Spleen (tissue), 11 donors: ENCODE measurements at regions not wholly inside any gene's neighbourhood (a gene's known extent, or its start where the extent isn't known, plus 50 kb on each side); places are given as distances from the start of the nearest gene placed in this dataset.

ENCODE experiments used
- DNase-seq: peaks from one replicate; pipeline ENCODE4 v3.0.0-alpha.2; 2020
- H3K27ac ChIP-seq, 8 donors: fragments of 200-600 bp; sonication (generic) in 7 of 8; 1 replicate in 4 of 8; 2 replicates in 4 of 8; pipeline versions ENCODE4 v1.5.0 to v1.8.0; 2016 to 2021; ENCODE audit warnings: inconsistent platforms in 4 of 8, mild to moderate bottlenecking in 4 of 8, moderate library complexity in 1 of 8
- H3K27me3 ChIP-seq, 7 donors: fragments of 200-600 bp; sonication (generic) in 6 of 7; replicated peaks in 1 of 7; 1 replicate in 4 of 7; 2 replicates in 3 of 7; pipeline versions ENCODE4 v1.5.0 to v1.8.0; 2016 to 2021; ENCODE audit warnings: inconsistent platforms in 3 of 7, mild to moderate bottlenecking in 1 of 7
- H3K36me3 ChIP-seq, 6 donors: fragments of 200-600 bp; sonication (generic) in 5 of 6; 1 replicate in 4 of 6; 2 replicates in 2 of 6; pipeline versions ENCODE4 v1.5.0 to v1.8.0; 2016 to 2021; ENCODE audit warnings: inconsistent platforms in 2 of 6
- H3K4me1 ChIP-seq, 6 donors: fragments of 200-600 bp; sonication (generic) in 5 of 6; 1 replicate in 3 of 6; 2 replicates in 3 of 6; pipeline versions ENCODE4 v1.5.0 to v1.8.0; 2016 to 2021; ENCODE audit warnings: inconsistent platforms in 3 of 6
- H3K4me3 ChIP-seq, 8 donors: fragments of 200-600 bp; sonication (generic) in 7 of 8; 1 replicate in 4 of 8; 2 replicates in 4 of 8; pipeline versions ENCODE4 v1.5.0 to v1.8.0; 2016 to 2021; ENCODE audit warnings: inconsistent platforms in 4 of 8, mild to moderate bottlenecking in 4 of 8, moderate library complexity in 2 of 8
- H3K9me3 ChIP-seq, 8 donors: fragments of 200-600 bp; sonication (generic) in 7 of 8; 1 replicate in 4 of 8; 2 replicates in 4 of 8; pipeline versions ENCODE4 v1.5.0 to v1.8.0; 2016 to 2021; ENCODE audit warnings: inconsistent platforms in 4 of 8
- POLR2A ChIP-seq, 3 donors: fragments of 450-650 bp; IDR thresholded peaks; one replicate each; pipeline ENCODE4 v1.5.1; 2017; ENCODE audit warnings: antibody characterized with exemption in 3 of 3, mild to moderate bottlenecking in 1 of 3
- POLR2AphosphoS5 ChIP-seq, 3 donors: sonication (generic); formaldehyde crosslinking; IDR thresholded peaks; one replicate each; pipeline ENCODE4 v1.5.1; 2017; ENCODE audit warnings: antibody characterized with exemption in 3 of 3
- WGBS, 5 donors: extraction: QIAGEN DNeasy Blood & Tissue Kit in 3 of 5; methylation state at CpG; one replicate each; pipeline versions ENCODE4 v1.1.5 to v1.1.7; 2013 to 2018; 5-methylcytosine and 5-hydroxymethylcytosine counted together
- intact Hi-C: fragments of 100-400 bp; cut with DNase I; formaldehyde crosslinking; loops from one replicate; pipeline ENCODE4 v1.15.0; 2023; ENCODE audit warnings: low total_unique reads
- TF ChIP-seq, protein P1 (sequence below), 11 experiments: fragments of 200-600 bp in 7 of 11; fragments of 450-650 bp in 4 of 11; sonication (generic) in 4 of 11; IDR thresholded peaks in 8 of 11; conservative IDR thresholded peaks in 3 of 11; 1 replicate in 7 of 11; 2 replicates in 4 of 11; pipeline versions ENCODE4 v1.4.0 to v1.8.0; 2016 to 2021; ENCODE audit warnings: antibody characterized with exemption in 11 of 11, inconsistent platforms in 4 of 11, mild to moderate bottlenecking in 1 of 11
- donor health status: healthy with polysubstance abuse.
- donor health status: DM: no; HTN: no; CAD: no; lungs with moderate emphysema.
- donor health status: DM: no; HTN: no; CAD: no.
- donor health status: Bipolar disorder and iron deficiency.
- donor health status: healthy.
- donor health status: DM: no; HTN: no; CAD: no.
- donor health status: DM: yes; HTN: yes; CAD: no.

DNA sequence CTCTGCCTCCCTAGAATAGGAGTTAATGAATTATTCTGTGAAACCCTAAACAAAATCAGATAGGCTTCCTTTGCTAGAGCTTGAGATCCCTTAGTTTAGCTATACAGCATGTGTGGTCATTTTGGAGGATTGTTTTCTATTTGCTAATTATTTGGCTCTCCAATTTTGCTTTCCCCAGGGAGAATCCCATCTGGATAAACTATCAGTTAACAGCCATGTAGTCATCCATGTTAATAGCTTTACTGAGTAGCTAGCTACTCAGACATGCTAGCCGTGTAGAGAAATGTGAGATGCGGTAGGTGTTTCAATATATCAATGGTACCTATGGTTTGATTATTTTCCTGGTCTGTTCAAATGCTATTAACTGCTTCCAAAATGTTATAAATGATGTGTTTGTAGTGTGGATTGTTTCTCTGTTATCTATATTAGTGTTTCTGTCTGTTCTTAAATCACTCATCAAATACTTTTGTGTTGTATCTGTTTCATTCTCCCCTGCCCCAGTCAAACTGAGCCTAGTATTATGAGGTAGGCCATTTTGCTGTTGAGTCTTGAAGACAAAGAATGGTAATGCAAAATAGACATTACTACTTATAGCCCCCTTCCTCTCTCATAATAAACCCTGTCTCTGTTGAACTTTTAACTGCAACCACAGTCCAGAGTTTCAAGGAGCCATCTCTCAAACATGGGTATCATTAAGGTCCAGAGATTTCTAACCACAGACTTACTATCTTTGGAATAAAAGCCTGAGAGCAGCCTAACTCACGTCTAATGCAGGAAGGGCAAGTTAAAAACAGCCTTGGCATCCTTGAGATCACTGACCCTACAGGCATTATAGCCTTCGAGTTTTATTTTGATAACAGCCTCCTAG is 56.1 kb upstream of the GRAMD1B start:
- intact Hi-C loops: no loop called here
- no peak for TF ChIP-seq POLR2AphosphoS5 (IDR thresholded peaks at IDR 0.05)
- TF ChIP-seq, protein P1, sequence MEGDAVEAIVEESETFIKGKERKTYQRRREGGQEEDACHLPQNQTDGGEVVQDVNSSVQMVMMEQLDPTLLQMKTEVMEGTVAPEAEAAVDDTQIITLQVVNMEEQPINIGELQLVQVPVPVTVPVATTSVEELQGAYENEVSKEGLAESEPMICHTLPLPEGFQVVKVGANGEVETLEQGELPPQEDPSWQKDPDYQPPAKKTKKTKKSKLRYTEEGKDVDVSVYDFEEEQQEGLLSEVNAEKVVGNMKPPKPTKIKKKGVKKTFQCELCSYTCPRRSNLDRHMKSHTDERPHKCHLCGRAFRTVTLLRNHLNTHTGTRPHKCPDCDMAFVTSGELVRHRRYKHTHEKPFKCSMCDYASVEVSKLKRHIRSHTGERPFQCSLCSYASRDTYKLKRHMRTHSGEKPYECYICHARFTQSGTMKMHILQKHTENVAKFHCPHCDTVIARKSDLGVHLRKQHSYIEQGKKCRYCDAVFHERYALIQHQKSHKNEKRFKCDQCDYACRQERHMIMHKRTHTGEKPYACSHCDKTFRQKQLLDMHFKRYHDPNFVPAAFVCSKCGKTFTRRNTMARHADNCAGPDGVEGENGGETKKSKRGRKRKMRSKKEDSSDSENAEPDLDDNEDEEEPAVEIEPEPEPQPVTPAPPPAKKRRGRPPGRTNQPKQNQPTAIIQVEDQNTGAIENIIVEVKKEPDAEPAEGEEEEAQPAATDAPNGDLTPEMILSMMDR (IDR thresholded peaks at IDR 0.05 in 8 of 11, conservative IDR thresholded peaks at IDR 0.05 in 3 of 11): no peak
- TF ChIP-seq POLR2A (IDR thresholded peaks at IDR 0.05): no peak
- Histone ChIP-seq H3K36me3 (no peaks in the 10 kb centered on the region), H3K27me3 (no peaks in the 10 kb centered on the region), H3K4me3 (no peak overlapping the region), H3K4me1 (no peaks in the 10 kb centered on the region), H3K9me3 (no peaks in the 10 kb centered on the region), H3K27ac (no peak overlapping the region)
- WGBS, 5 donors: 62 to 85% (median 76%) methylated on average over 4 of the region's 4 CpGs
- DNase-seq: no peak

DNA sequence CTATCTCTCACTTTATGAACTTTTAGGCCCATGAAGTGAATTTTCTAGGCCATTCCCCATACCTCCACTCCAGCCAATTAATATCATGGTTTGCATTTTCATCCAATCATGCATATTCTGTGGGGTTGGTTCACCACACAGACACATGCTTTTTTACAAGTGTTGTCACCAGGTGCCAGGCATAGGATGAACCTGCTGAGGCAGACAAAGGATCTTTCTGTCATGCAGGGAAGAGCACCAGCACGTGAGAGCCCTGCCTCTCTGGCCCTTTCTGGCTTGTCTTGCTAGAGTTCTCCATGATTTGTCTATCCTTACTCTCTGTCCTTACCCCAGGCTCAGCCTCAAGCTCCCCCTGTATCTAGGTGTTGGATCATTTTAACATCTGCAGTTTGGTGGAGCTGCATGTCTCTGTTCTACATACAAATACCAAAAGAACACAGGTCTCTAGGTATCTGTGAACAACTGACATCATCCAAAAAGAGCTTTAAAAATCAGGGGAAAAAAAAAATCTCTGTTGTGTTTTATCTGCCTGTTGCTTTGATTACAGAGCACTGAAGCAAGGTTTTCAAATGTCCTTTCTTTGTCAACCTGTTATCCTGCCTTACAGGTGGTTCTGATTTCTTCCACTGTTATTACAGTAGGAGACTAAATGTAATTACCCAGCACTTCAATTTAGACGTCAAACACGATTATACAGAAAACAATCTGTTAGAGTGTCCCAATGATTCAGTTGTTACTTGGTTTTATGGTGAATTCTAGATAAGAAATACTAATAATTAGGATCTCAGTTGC is 58.4 kb upstream of the GRAMD1B start:
- Histone ChIP-seq H3K36me3 (no peaks in the 10 kb centered on the region), H3K4me1 (no peaks in the 10 kb centered on the region), H3K27me3 (no peaks in the 10 kb centered on the region), H3K27ac (no peak overlapping the region), H3K4me3 (no peak overlapping the region), H3K9me3 (no peaks in the 10 kb centered on the region)
- TF ChIP-seq POLR2A (IDR thresholded peaks at IDR 0.05) (no peak), POLR2AphosphoS5 (IDR thresholded peaks at IDR 0.05) (no peak)
- TF ChIP-seq, protein P1 (IDR thresholded peaks at IDR 0.05 in 8 of 11, conservative IDR thresholded peaks at IDR 0.05 in 3 of 11): no peak
- WGBS, 5 donors: 76 to 88% (median 85%) methylated on average over 3 of the region's 3 CpGs
- intact Hi-C loops: no loop called here
- DNase-seq: no peak

DNA sequence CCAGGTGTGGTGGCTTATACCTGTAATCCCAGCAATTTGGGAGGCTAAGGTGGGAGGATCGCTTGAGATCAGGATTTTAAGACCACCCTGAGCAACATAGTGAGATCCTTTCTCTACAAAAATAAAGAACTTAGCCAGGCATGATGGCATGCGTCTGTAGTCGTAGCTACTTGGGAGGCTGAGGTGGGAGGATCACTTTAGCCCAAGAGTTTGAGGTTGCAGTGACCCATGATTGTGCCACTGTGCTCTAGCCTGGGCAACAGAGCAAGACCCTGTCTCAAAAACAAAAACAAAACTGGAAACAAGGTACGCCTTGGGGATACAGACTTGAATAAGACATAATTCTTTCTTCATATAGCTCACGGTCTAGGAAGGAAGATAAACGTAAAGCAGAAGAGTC is 63.1 kb upstream of the GRAMD1B start:
- no peak overlapping the region for H3K27ac ChIP-seq
- peaks cover 0 to 11% (median 3%) of the 10 kb centered on the region in 6 donors for H3K4me1 ChIP-seq
- no peak for DNase-seq
- TF ChIP-seq, protein P1 (IDR thresholded peaks at IDR 0.05 in 8 of 11, conservative IDR thresholded peaks at IDR 0.05 in 3 of 11): no peak
- TF ChIP-seq POLR2A (IDR thresholded peaks at IDR 0.05): no peak
- no peak for TF ChIP-seq POLR2AphosphoS5 (IDR thresholded peaks at IDR 0.05)
- intact Hi-C loops: no loop called here
- H3K27me3 ChIP-seq: peaks cover 0 to 17% (median 0%) of the 10 kb centered on the region in 7 donors
- H3K4me3 ChIP-seq: no peak overlapping the region
- WGBS, 5 donors: 89 to 94% (median 93%) methylated on average over 6 of the region's 6 CpGs
- H3K9me3 ChIP-seq: no peaks in the 10 kb centered on the region
- H3K36me3 ChIP-seq: no peaks in the 10 kb centered on the region

- TF ChIP-seq POLR2AphosphoS5 (IDR thresholded peaks at IDR 0.05) (no peak), POLR2A (IDR thresholded peaks at IDR 0.05) (no peak)
- TF ChIP-seq, protein P1 (IDR thresholded peaks at IDR 0.05 in 8 of 11, conservative IDR thresholded peaks at IDR 0.05 in 3 of 11): no peak
- Histone ChIP-seq H3K4me3 (no peak overlapping the region), H3K27ac (no peak overlapping the region), H3K9me3 (no peaks in the 10 kb centered on the region), H3K4me1 (peaks cover 0 to 11% (median 3%) of the 10 kb centered on the region in 6 donors), H3K27me3 (peaks cover 0 to 24% (median 3%) of the 10 kb centered on the region in 7 donors), H3K36me3 (no peaks in the 10 kb centered on the region)
- 41 to 89% (median 81%) methylated on average over 2 of the region's 2 CpGs for WGBS, 5 donors
- no peak for DNase-seq
- intact Hi-C loops: no loop called here
Observed at GRCh38 chr11:123365955-123366354, 64.1 kb upstream of the GRAMD1B start.
